SK-N-SH treated with all-trans-retinoic acid at 6 μM for 48 hours (cell line): ENCODE measurements at regions not wholly inside any gene's neighbourhood (a gene's known extent, or its start where the extent isn't known, plus 50 kb on each side); places are given as distances from the start of the nearest gene placed in this dataset.
A peak's percentile ranks its signal among the peaks of the same experiment; 100 is the strongest.

Experiments
- ATAC-seq: fragments of 200-7000 bp; cut with Tn5 transposase; 3 replicates; pipeline ENCODE4 v1.9.1; 2020; ENCODE audit warnings: mild to moderate bottlenecking, moderate library complexity
- ARNTL ChIP-seq: fragments of 450-650 bp; formaldehyde crosslinking; IDR thresholded peaks from 2 replicates; pipeline ENCODE4 v1.5.0; 2020; ENCODE audit warnings: low read depth, mild to moderate bottlenecking, moderate library complexity, borderline replicate concordance
- BACH2 ChIP-seq: fragments of 250-450 bp; sonication (Bioruptor Pico); IDR thresholded peaks from 2 replicates; pipeline ENCODE4 v1.9.0; 2021; ENCODE audit warnings: mild to moderate bottlenecking, borderline replicate concordance
- CREB5 ChIP-seq: fragments of 250-450 bp; sonication (Bioruptor Pico); IDR thresholded peaks from 2 replicates; pipeline ENCODE4 v1.5.1; 2020; ENCODE audit warnings: low read depth, mild to moderate bottlenecking, moderate library complexity
- CSDC2 ChIP-seq: fragments of 250-450 bp; sonication (Bioruptor Pico); IDR thresholded peaks from 2 replicates; pipeline ENCODE4 v1.5.0; 2020; ENCODE audit warnings: mild to moderate bottlenecking, moderate library complexity
- ESRRG ChIP-seq: fragments of 250-450 bp; sonication (Bioruptor Pico); IDR thresholded peaks from 2 replicates; pipeline ENCODE4 v1.6.1; 2021; ENCODE audit warnings: mild to moderate bottlenecking
- GLIS3 ChIP-seq: fragments of 250-450 bp; sonication (Bioruptor Pico); IDR thresholded peaks from 2 replicates; pipeline ENCODE4 v1.5.0; 2020; ENCODE audit warnings: mild to moderate bottlenecking, moderate library complexity
- ISL1 ChIP-seq: fragments of 250-450 bp; sonication (Bioruptor Pico); IDR thresholded peaks from 2 replicates; pipeline ENCODE4 v2.1.2; 2022; ENCODE audit warnings: mild to moderate bottlenecking, moderate library complexity
- OSR1 ChIP-seq: fragments of 250-450 bp; sonication (Bioruptor Pico); IDR thresholded peaks from 2 replicates; pipeline ENCODE4 v1.8.0; 2022; ENCODE audit warnings: moderate library complexity, mild to moderate bottlenecking, inconsistent platforms
- PPARA ChIP-seq: fragments of 250-450 bp; sonication (Bioruptor Pico); IDR thresholded peaks from 2 replicates; pipeline ENCODE4 v1.5.0; 2020; ENCODE audit warnings: mild to moderate bottlenecking, borderline replicate concordance
- RARB ChIP-seq: fragments of 250-450 bp; sonication (Bioruptor Pico); IDR thresholded peaks from 2 replicates; pipeline ENCODE4 v1.8.0; 2021; ENCODE audit warnings: mild to moderate bottlenecking, moderate library complexity
- SNAI2 ChIP-seq: fragments of 250-450 bp; sonication (Bioruptor Pico); IDR thresholded peaks from 2 replicates; pipeline ENCODE4 v1.5.0; 2020; ENCODE audit warnings: mild to moderate bottlenecking, moderate library complexity
- TCF4 ChIP-seq: fragments of 250-450 bp; sonication (Bioruptor Pico); IDR thresholded peaks from 2 replicates; pipeline ENCODE4 v1.8.0; 2021; ENCODE audit warnings: mild to moderate bottlenecking, moderate library complexity, borderline replicate concordance
- TOX ChIP-seq: fragments of 250-450 bp; sonication (Bioruptor Pico); IDR thresholded peaks from 2 replicates; pipeline ENCODE4 v1.8.0; 2021; ENCODE audit warnings: mild to moderate bottlenecking, moderate library complexity, borderline replicate concordance
- ZC3H10 ChIP-seq: fragments of 250-450 bp; sonication (Bioruptor Pico); IDR thresholded peaks from 2 replicates; pipeline ENCODE4 v1.5.1; 2021; ENCODE audit warnings: mild to moderate bottlenecking, moderate library complexity
- ZFP3 ChIP-seq: fragments of 250-450 bp; sonication (Bioruptor Pico); IDR thresholded peaks from 2 replicates; pipeline ENCODE4 v1.5.0; 2020; ENCODE audit warnings: mild to moderate bottlenecking, moderate library complexity
- ZFP30 ChIP-seq: fragments of 450-650 bp; formaldehyde crosslinking; IDR thresholded peaks from 2 replicates; pipeline ENCODE4 v1.5.0; 2022; ENCODE audit warnings: mild to moderate bottlenecking, moderate library complexity
- ZNF565 ChIP-seq: fragments of 450-650 bp; formaldehyde crosslinking; conservative IDR thresholded peaks from 2 replicates; pipeline ENCODE4 v1.5.0; 2020; ENCODE audit warnings: low read depth, mild to moderate bottlenecking, moderate library complexity
- ZNF70 ChIP-seq: fragments of 450-650 bp; formaldehyde crosslinking; IDR thresholded peaks from 2 replicates; pipeline ENCODE4 v1.5.0; 2020; ENCODE audit warnings: mild to moderate bottlenecking, moderate library complexity
- ZNF8 ChIP-seq: fragments of 450-650 bp; formaldehyde crosslinking; IDR thresholded peaks from 2 replicates; pipeline ENCODE4 v1.5.0; 2020; ENCODE audit warnings: mild to moderate bottlenecking, moderate library complexity
- TF ChIP-seq, protein P1 (sequence below): fragments of 250-450 bp; sonication (Bioruptor Pico); IDR thresholded peaks from 2 replicates; pipeline ENCODE4 v1.8.0; 2021; ENCODE audit warnings: low read depth, mild to moderate bottlenecking, moderate library complexity, borderline replicate concordance
- TF ChIP-seq, protein P2 (sequence below): fragments of 250-450 bp; sonication (Bioruptor Pico); IDR thresholded peaks from 2 replicates; pipeline ENCODE4 v1.8.0; 2020; ENCODE audit warnings: mild to moderate bottlenecking, moderate library complexity, borderline replicate concordance
- TF ChIP-seq, protein P3 (sequence below): fragments of 250-450 bp; sonication (Bioruptor Pico); IDR thresholded peaks from 2 replicates; pipeline ENCODE4 v1.5.0; 2020; ENCODE audit warnings: mild to moderate bottlenecking, moderate library complexity

GRCh38 chr2:136062066-136062837, 55.7 kb downstream of the CXCR4 start:
- TF ChIP-seq ISL1 (CRISPR knock-in tag): no peak
- no peak for TF ChIP-seq ZC3H10
- no peak for TF ChIP-seq RARB (CRISPR knock-in tag)
- TF ChIP-seq ZFP30: no peak
- TF ChIP-seq, protein P1, sequence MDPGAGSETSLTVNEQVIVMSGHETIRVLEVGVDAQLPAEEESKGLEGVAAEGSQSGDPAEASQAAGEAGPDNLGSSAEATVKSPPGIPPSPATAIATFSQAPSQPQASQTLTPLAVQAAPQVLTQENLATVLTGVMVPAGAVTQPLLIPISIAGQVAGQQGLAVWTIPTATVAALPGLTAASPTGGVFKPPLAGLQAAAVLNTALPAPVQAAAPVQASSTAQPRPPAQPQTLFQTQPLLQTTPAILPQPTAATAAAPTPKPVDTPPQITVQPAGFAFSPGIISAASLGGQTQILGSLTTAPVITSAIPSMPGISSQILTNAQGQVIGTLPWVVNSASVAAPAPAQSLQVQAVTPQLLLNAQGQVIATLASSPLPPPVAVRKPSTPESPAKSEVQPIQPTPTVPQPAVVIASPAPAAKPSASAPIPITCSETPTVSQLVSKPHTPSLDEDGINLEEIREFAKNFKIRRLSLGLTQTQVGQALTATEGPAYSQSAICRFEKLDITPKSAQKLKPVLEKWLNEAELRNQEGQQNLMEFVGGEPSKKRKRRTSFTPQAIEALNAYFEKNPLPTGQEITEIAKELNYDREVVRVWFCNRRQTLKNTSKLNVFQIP (CRISPR knock-in tag): no peak
- no peak for ATAC-seq

DNA sequence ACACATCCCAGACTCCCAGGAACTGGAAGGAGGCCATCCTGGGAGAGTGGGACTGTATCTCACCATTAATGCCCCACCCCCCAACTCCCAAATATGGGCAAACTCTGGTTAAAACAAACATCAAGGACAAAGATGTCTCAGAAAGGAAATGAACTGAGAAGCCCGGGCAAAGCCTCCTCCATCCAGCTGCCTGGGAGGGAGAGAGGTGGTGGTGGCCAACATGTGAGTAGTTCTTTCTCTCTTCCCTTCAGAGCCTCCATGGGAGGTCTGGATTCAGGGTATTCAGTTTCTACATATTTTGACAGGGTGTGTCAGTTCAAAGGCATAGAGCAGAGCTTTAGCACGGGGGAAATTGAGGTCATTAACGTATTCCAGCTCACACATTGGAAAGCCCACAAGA, 57.5 kb downstream of the CXCR4 start:
- TF ChIP-seq ARNTL: no peak
- no peak for ATAC-seq

GRCh38 chr2:136059036-136059472, 58.9 kb downstream of the CXCR4 start:
- no peak for ATAC-seq
- no peak for TF ChIP-seq PPARA (CRISPR knock-in tag)
- TF ChIP-seq ESRRG: no peak
- TF ChIP-seq TOX (CRISPR knock-in tag): no peak
- no peak for TF ChIP-seq ZNF565 (CRISPR knock-in tag)
- TF ChIP-seq ZFP3 (CRISPR knock-in tag): no peak
- no peak for TF ChIP-seq CREB5 (CRISPR knock-in tag)
- TF ChIP-seq ZNF70 (CRISPR knock-in tag): no peak
- TF ChIP-seq, protein P2, sequence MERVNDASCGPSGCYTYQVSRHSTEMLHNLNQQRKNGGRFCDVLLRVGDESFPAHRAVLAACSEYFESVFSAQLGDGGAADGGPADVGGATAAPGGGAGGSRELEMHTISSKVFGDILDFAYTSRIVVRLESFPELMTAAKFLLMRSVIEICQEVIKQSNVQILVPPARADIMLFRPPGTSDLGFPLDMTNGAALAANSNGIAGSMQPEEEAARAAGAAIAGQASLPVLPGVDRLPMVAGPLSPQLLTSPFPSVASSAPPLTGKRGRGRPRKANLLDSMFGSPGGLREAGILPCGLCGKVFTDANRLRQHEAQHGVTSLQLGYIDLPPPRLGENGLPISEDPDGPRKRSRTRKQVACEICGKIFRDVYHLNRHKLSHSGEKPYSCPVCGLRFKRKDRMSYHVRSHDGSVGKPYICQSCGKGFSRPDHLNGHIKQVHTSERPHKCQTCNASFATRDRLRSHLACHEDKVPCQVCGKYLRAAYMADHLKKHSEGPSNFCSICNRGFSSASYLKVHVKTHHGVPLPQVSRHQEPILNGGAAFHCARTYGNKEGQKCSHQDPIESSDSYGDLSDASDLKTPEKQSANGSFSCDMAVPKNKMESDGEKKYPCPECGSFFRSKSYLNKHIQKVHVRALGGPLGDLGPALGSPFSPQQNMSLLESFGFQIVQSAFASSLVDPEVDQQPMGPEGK: no peak
- no peak for TF ChIP-seq ARNTL
- TF ChIP-seq SNAI2 (CRISPR knock-in tag): no peak
- no peak for TF ChIP-seq GLIS3 (CRISPR knock-in tag)
- no peak for TF ChIP-seq OSR1 (CRISPR knock-in tag)
- no peak for TF ChIP-seq BACH2 (CRISPR knock-in tag)
- TF ChIP-seq ZNF8 (CRISPR knock-in tag): no peak
- no peak for TF ChIP-seq ZFP30
- TF ChIP-seq ISL1 (CRISPR knock-in tag): no peak
- TF ChIP-seq, protein P3, sequence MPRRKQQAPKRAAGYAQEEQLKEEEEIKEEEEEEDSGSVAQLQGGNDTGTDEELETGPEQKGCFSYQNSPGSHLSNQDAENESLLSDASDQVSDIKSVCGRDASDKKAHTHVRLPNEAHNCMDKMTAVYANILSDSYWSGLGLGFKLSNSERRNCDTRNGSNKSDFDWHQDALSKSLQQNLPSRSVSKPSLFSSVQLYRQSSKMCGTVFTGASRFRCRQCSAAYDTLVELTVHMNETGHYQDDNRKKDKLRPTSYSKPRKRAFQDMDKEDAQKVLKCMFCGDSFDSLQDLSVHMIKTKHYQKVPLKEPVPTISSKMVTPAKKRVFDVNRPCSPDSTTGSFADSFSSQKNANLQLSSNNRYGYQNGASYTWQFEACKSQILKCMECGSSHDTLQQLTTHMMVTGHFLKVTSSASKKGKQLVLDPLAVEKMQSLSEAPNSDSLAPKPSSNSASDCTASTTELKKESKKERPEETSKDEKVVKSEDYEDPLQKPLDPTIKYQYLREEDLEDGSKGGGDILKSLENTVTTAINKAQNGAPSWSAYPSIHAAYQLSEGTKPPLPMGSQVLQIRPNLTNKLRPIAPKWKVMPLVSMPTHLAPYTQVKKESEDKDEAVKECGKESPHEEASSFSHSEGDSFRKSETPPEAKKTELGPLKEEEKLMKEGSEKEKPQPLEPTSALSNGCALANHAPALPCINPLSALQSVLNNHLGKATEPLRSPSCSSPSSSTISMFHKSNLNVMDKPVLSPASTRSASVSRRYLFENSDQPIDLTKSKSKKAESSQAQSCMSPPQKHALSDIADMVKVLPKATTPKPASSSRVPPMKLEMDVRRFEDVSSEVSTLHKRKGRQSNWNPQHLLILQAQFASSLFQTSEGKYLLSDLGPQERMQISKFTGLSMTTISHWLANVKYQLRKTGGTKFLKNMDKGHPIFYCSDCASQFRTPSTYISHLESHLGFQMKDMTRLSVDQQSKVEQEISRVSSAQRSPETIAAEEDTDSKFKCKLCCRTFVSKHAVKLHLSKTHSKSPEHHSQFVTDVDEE: no peak
- TF ChIP-seq CSDC2 (CRISPR knock-in tag): no peak
- no peak for TF ChIP-seq ZC3H10
- no peak for TF ChIP-seq TCF4 (CRISPR knock-in tag)

- peak; percentile 80 for TF ChIP-seq TCF4 (CRISPR knock-in tag)
- TF ChIP-seq, protein P1 (CRISPR knock-in tag): no peak
- TF ChIP-seq, protein P3: peak; percentile 83
- no peak for TF ChIP-seq PPARA (CRISPR knock-in tag)
- no peak for TF ChIP-seq BACH2 (CRISPR knock-in tag)
- no peak for TF ChIP-seq SNAI2 (CRISPR knock-in tag)
- no peak for TF ChIP-seq ZFP30
- no peak; the same call in 2 of the 3 replicates for ATAC-seq
These were observed 59.7 kb downstream of the CXCR4 start for GRCh38 chr2:136058262-136058661.
